Loucy (cell line): ENCODE measurements at regions not wholly inside any gene's neighbourhood (a gene's known extent, or its start where the extent isn't known, plus 50 kb on each side); places are given as distances from the start of the nearest gene placed in this dataset.

Experiments used
- EZH2phosphoT487 ChIP-seq: fragments of 200-600 bp; IDR thresholded peaks from 2 replicates; pipeline ENCODE4 v1.6.1; 2018; ENCODE audit warnings: antibody characterized with exemption, mild to moderate bottlenecking, moderate library complexity, borderline replicate concordance
- TF ChIP-seq, protein P1 (sequence below): fragments of 200-600 bp; sonication (generic); conservative IDR thresholded peaks from 2 replicates; pipeline ENCODE4 v1.5.1; 2014; ENCODE audit warnings: mild to moderate bottlenecking, antibody characterized with exemption, low read length

DNA sequence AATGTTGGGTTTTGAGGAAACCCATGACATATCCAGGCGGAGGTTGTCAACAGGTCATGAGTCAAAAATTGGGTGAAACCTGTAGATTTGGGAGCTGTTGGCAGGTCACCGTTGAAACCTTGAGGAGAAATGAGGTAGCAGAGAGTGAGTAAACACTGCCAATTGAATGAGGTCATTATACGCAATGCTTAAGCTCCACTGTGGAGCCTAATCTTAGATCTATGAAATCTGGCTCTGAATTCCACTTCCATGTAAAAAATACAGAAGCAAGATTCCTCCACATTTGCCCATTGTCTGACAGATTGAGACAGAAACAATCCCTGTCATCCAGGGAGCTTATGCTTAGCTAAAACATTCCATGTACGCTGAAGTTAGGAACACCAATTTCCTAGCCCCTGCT lies 76.0 kb upstream of the IL6 start:
- TF ChIP-seq, protein P1, sequence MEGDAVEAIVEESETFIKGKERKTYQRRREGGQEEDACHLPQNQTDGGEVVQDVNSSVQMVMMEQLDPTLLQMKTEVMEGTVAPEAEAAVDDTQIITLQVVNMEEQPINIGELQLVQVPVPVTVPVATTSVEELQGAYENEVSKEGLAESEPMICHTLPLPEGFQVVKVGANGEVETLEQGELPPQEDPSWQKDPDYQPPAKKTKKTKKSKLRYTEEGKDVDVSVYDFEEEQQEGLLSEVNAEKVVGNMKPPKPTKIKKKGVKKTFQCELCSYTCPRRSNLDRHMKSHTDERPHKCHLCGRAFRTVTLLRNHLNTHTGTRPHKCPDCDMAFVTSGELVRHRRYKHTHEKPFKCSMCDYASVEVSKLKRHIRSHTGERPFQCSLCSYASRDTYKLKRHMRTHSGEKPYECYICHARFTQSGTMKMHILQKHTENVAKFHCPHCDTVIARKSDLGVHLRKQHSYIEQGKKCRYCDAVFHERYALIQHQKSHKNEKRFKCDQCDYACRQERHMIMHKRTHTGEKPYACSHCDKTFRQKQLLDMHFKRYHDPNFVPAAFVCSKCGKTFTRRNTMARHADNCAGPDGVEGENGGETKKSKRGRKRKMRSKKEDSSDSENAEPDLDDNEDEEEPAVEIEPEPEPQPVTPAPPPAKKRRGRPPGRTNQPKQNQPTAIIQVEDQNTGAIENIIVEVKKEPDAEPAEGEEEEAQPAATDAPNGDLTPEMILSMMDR = no peak
- no peak for TF ChIP-seq EZH2phosphoT487
